ENCODE measurements at regions not wholly inside any gene's neighbourhood (a gene's known extent, or its start where the extent isn't known, plus 50 kb on each side); places are given as distances from the start of the nearest gene placed in this dataset.

- no peak for DNase-seq (ENCODE audit: low read depth)
These were observed 90.9 kb downstream of the HS1BP3 start for GRCh38 chr2:20560011-20560410.

GRCh38 chr2:20560891-20561636, 89.8 kb downstream of the HS1BP3 start:
- DNase-seq (ENCODE audit: low read depth), result no peak

- DNase-seq (ENCODE audit: low read depth), result peak; percentile 74
These were observed 89.1 kb downstream of the HS1BP3 start for GRCh38 chr2:20561637-20562454.

- no peak for DNase-seq (ENCODE audit: low read depth)
These were observed 88.2 kb downstream of the HS1BP3 start for GRCh38 chr2:20562540-20563225.

- no peak for DNase-seq (ENCODE audit: low read depth)
These were observed 87.6 kb downstream of the HS1BP3 start for GRCh38 chr2:20563251-20563650.

- DNase-seq (ENCODE audit: low read depth), result peak; percentile 64
These were observed 87.1 kb downstream of the HS1BP3 start for GRCh38 chr2:20563833-20564232.

- DNase-seq (ENCODE audit: low read depth), result no peak
These were observed 85.7 kb downstream of the HS1BP3 start for GRCh38 chr2:20565101-20565622.

GRCh38 chr2:20565623-20566236, 85.2 kb downstream of the HS1BP3 start:
- no peak for DNase-seq (ENCODE audit: low read depth)

- DNase-seq (ENCODE audit: low read depth), result no peak
These were observed 84.6 kb downstream of the HS1BP3 start for GRCh38 chr2:20566331-20566730.

- no peak for DNase-seq (ENCODE audit: low read depth)
These were observed 83.6 kb downstream of the HS1BP3 start for GRCh38 chr2:20567159-20567925.

All from RPMI7951 (cell line).